ENCODE measurements at regions not wholly inside any gene's neighbourhood (a gene's known extent, or its start where the extent isn't known, plus 50 kb on each side); places are given as distances from the start of the nearest gene placed in this dataset.

GRCh38 chr11:115869780-115870431, 365.7 kb upstream of the CADM1 start:
- DNase-seq (ENCODE audit: low spot score) = peak; percentile 71

- no peak for DNase-seq (ENCODE audit: low spot score)
Observed at GRCh38 chr11:115869131-115869530, 364.9 kb upstream of the CADM1 start.

GRCh38 chr11:115860246-115860645, 356.0 kb upstream of the CADM1 start:
- DNase-seq (ENCODE audit: low spot score) = no peak

DNA sequence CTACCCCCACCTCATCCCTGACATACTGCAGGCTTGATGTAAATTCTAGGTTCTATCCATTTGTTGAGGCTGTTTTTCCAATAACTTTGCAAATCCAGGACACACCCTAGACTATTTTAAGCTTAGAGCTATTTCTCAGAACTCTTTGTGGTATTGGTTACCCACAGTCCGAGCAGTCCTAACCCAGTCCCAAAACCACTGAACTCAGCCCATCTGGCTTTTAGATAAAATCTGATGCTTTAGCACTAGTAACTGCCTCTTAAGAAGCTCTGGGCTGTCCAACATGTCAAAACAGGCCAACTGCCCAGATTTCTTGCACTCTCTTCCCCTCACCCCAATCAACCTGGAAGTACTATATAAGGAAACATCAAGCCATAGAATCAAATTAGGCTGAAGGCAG, 344.4 kb upstream of the CADM1 start:
- DNase-seq (ENCODE audit: low spot score) = no peak

GRCh38 chr11:115848080-115848479, 343.9 kb upstream of the CADM1 start:
- DNase-seq (ENCODE audit: low spot score) = no peak

- no peak for DNase-seq (ENCODE audit: low spot score)
Observed at GRCh38 chr11:115845872-115846271, 341.7 kb upstream of the CADM1 start.

- DNase-seq (ENCODE audit: low spot score) = no peak
Observed at GRCh38 chr11:115843685-115844084, 339.5 kb upstream of the CADM1 start.

GRCh38 chr11:115843111-115843510, 338.9 kb upstream of the CADM1 start:
- DNase-seq (ENCODE audit: low spot score) = no peak

DNA sequence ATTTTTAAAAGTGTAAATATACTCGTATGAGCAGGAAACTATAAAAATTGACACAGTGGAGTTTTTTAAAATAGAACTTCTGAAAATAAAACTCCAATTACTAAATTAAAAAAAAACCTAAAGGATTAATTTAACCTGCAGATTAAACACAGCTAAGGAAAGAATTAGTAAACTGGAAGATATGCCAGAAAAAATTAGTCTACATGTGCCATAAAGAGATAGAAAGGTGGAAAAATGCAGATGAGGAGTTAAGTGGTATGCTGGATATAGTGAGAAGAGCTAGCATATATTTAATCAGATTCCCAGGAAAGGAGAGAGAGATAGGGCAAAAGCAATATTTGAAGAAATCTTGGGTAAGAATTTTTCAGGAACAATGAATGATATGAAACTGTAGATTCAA, 315.8 kb upstream of the CADM1 start:
- no peak for DNase-seq (ENCODE audit: low spot score)

- DNase-seq (ENCODE audit: low spot score) = no peak
Observed at GRCh38 chr11:115819014-115819413, 314.8 kb upstream of the CADM1 start.

GRCh38 chr11:115817844-115818468, 313.7 kb upstream of the CADM1 start:
- DNase-seq (ENCODE audit: low spot score) = no peak

DNA sequence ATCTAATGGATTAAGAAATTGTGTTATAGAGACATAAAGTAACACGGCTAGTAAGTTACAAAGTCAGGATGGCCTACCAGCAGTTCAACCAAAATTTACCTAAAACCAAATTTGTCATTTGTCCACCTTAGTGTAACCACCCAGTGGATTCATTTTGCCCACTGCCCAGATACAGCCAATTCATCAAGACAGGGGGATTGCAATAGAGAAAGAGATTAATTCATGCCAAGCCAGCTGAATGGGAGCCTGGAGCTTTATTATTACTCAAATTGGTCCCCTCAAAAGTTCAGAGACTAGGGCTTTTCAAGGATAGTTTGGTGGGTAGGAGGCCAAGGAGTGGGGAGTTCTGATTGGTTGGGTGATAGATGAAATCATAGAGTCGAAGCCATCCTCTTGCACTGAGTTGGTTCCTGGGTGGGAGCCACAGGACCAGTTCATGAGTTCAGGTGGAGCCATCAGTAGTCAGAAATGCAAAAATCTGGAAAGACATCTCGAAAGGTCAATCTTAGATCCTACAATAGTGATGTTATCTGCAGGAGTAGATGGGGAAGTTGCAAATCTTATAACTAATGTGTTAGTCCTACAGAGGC, 304.2 kb upstream of the CADM1 start:
- DNase-seq (ENCODE audit: low spot score) = no peak

DNA sequence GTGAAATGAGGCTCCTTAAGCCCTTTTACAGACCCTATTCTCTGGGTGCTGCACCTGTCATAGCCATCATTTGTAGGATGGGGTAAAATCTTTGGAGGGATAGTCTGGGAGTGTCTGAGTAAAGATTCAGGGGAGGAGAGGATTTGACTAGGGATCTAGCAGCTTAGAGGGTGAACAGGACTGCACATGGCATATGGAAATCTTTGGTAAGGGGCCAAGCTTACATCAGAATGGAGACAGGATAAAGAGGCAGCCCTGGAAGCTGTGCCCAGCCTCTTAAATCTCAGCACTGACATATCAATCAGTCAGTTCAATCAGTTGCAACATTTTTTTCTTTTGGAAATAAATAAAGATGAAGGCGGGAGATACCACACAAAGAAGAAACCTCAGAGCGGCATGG, 301.8 kb upstream of the CADM1 start:
- no peak for DNase-seq (ENCODE audit: low spot score)

- DNase-seq (ENCODE audit: low spot score) = no peak
Observed at GRCh38 chr11:115803073-115803740, 299.0 kb upstream of the CADM1 start.

GRCh38 chr11:115802641-115803040, 298.4 kb upstream of the CADM1 start:
- DNase-seq (ENCODE audit: low spot score) = no peak

- DNase-seq (ENCODE audit: low spot score) = no peak
Observed at GRCh38 chr11:115792903-115793302, 288.7 kb upstream of the CADM1 start.

- no peak for DNase-seq (ENCODE audit: low spot score)
Observed at GRCh38 chr11:115787302-115787701, 283.1 kb upstream of the CADM1 start.

- DNase-seq (ENCODE audit: low spot score) = no peak
Observed at GRCh38 chr11:115784796-115785521, 280.7 kb upstream of the CADM1 start.

DNA sequence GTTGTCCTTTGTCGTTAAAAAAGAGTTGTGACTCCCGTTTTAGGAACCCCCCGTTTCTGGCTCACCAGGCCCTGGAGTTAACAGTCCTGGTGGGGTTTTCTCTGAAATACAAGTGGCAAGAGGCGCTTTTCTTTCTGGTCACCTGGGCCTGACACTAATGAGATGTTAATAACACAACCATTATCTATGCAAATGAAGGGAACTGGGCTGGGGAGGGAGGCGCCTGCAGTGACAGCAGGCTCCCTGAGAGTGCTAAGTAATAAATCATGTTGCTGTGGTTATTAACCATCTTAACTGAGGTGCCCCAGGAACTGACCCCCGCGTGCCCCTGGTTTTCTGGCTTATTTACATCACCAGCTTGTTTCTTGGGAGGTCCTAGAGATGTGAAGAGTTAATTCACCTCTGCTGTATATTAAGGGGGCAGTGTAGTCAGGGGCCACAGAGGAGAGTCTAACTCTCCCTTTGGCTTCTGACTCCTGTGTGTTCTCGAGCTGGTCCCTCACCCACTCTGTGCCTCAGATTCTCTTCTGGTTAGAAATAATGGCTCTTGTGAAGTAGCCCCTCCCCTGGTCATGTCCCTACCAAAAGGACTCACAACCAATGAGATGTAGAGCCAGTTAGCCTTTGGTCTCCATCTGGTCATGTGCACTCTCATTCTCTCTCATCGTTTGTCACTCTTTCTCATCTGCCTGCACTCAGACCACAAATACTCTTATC, 276.6 kb upstream of the CADM1 start:
- DNase-seq (ENCODE audit: low spot score) = no peak

DNA sequence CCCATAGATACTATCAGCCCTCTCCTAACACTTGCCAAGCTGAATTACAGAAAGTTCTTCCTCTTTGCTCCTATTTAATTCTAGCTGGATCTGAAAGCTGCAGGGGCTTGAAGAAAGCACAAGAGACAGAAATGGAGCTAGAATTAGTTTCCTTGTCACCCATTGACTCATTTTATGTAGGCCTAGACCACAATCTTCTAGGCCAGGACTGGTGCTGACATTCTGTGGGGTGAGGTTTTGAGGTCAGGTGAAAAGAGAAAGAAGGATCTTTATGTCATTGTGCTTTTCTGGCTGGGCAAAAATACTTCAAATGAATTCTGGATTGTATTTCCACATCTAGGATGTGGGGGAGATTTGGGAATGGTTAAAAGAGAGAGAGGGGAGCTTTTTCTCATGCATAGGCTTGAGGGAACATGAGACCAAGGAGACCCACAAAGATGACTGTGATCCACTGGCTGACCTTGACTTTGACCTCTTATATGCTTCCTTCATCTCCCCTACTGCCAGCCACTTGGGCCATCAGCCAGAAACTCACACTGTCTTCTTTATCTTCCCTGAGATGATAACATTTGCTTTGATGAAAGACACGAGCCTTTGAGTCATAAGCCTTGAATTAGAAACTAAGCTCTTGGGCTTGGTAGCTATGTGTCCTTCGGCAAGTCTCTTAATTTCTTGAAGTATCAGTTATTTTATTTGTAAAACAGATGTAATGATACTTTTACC, 274.9 kb upstream of the CADM1 start:
- DNase-seq (ENCODE audit: low spot score) = no peak

- no peak for DNase-seq (ENCODE audit: low spot score)
Observed at GRCh38 chr11:115776916-115777315, 272.7 kb upstream of the CADM1 start.
